ENCODE measurements at regions not wholly inside any gene's neighbourhood (a gene's known extent, or its start where the extent isn't known, plus 50 kb on each side); places are given as distances from the start of the nearest gene placed in this dataset.

- WGBS, 5 donors, result 18 to 46% (median 32%) methylated on average over 2 of the region's 2 CpGs
- no peak for TF ChIP-seq EP300 (IDR thresholded peaks at IDR 0.05)
- no peak for TF ChIP-seq POLR2A (IDR thresholded peaks at IDR 0.05)
- TF ChIP-seq, protein P1, sequence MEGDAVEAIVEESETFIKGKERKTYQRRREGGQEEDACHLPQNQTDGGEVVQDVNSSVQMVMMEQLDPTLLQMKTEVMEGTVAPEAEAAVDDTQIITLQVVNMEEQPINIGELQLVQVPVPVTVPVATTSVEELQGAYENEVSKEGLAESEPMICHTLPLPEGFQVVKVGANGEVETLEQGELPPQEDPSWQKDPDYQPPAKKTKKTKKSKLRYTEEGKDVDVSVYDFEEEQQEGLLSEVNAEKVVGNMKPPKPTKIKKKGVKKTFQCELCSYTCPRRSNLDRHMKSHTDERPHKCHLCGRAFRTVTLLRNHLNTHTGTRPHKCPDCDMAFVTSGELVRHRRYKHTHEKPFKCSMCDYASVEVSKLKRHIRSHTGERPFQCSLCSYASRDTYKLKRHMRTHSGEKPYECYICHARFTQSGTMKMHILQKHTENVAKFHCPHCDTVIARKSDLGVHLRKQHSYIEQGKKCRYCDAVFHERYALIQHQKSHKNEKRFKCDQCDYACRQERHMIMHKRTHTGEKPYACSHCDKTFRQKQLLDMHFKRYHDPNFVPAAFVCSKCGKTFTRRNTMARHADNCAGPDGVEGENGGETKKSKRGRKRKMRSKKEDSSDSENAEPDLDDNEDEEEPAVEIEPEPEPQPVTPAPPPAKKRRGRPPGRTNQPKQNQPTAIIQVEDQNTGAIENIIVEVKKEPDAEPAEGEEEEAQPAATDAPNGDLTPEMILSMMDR (IDR thresholded peaks at IDR 0.05), result no peak
- TF ChIP-seq POLR2AphosphoS5 (IDR thresholded peaks at IDR 0.05), result no peak
These were observed 207.2 kb upstream of the CNKSR2 start for GRCh38 chrX:21167011-21167410.

GRCh38 chrX:21167494-21167893, 206.7 kb upstream of the CNKSR2 start:
- Histone ChIP-seq H3K9me3 (no peaks in the 10 kb centered on the region), H3K4me3 (no peak overlapping the region), H3K27ac (no peak overlapping the region), H3K36me3 (no peaks in the 10 kb centered on the region), H3K27me3 (no peaks in the 10 kb centered on the region), H3K4me1 (no peaks in the 10 kb centered on the region)
- WGBS, 5 donors, result 71 to 83% (median 80%) methylated on average over 1 of the region's 1 CpG
- intact Hi-C loops (cut with DNase I; ENCODE audit: low total_unique reads), result no loop called here
- TF ChIP-seq POLR2A (IDR thresholded peaks at IDR 0.05), result no peak
- DNase-seq, result no peak

More at GRCh38 chrX:21167011-21167410, 207.2 kb upstream of the CNKSR2 start:
- no peaks in the 10 kb centered on the region for H3K36me3 ChIP-seq
- no peak overlapping the region for H3K4me3 ChIP-seq
- H3K9me3 ChIP-seq, result no peaks in the 10 kb centered on the region
- H3K27ac ChIP-seq, result no peak overlapping the region
- no peak for DNase-seq
- H3K27me3 ChIP-seq, result no peaks in the 10 kb centered on the region
- H3K4me1 ChIP-seq, result no peaks in the 10 kb centered on the region
- intact Hi-C loops (cut with DNase I; ENCODE audit: low total_unique reads), result no loop called here

- Histone ChIP-seq H3K36me3 (no peaks in the 10 kb centered on the region), H3K27ac (no peak overlapping the region), H3K4me1 (no peaks in the 10 kb centered on the region), H3K4me3 (no peak overlapping the region), H3K9me3 (no peaks in the 10 kb centered on the region), H3K27me3 (no peaks in the 10 kb centered on the region)
- no peak for DNase-seq
- TF ChIP-seq POLR2AphosphoS5 (IDR thresholded peaks at IDR 0.05) (no peak), EP300 (IDR thresholded peaks at IDR 0.05) (no peak), POLR2A (IDR thresholded peaks at IDR 0.05) (no peak)
- TF ChIP-seq, protein P1 (IDR thresholded peaks at IDR 0.05), result no peak
- intact Hi-C loops (cut with DNase I; ENCODE audit: low total_unique reads), result no loop called here
- 58 to 77% (median 67%) methylated on average over 2 of the region's 2 CpGs for WGBS, 5 donors
These were observed 205.6 kb upstream of the CNKSR2 start for GRCh38 chrX:21168401-21169160.

DNA sequence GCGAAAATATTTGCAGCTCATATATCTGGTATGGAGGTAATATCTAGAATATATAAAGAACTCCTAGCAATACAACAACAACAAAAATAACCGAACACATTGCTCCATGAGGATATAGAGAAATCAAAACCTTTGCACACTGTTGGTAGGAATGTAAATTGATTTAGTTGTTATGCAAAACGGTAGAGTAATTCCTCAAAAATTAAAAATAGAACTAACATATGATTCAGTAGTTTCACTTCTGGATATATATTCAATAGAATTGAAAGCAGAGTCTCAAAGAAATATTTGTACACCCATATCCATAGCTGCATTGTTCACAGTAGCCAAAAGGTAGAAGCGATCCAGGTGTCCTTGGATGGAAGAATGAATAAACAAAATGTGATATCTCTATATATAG, 203.0 kb upstream of the CNKSR2 start:
- TF ChIP-seq, protein P1 (IDR thresholded peaks at IDR 0.05), result no peak
- TF ChIP-seq POLR2AphosphoS5 (IDR thresholded peaks at IDR 0.05), result no peak
- no peak overlapping the region for H3K4me3 ChIP-seq
- no peaks in the 10 kb centered on the region for H3K27me3 ChIP-seq
- no peaks in the 10 kb centered on the region for H3K4me1 ChIP-seq
- 61 to 89% (median 84%) methylated on average over 4 of the region's 4 CpGs for WGBS, 5 donors
- no peak overlapping the region for H3K27ac ChIP-seq
- no peaks in the 10 kb centered on the region for H3K9me3 ChIP-seq
- intact Hi-C loops (cut with DNase I; ENCODE audit: low total_unique reads), result no loop called here
- no peak for DNase-seq
- H3K36me3 ChIP-seq, result no peaks in the 10 kb centered on the region

DNA sequence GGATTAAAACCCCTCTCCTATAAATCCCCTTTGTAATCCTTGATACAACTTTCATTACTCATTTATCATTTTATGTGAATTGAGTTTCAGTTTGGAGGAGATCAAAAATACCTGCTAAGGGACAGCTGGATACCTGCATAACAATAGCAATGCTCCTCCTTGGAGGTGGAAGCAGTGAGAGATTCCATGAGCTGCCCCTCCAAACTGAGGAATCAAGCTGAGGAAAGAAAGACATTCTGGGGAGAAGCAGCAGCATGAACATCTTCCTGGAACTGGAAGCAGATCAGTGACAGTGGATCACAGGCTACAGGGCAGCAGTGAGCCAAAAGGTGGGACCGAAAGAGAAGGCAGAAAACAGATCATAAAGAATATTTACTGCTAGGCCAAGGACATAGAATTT, 199.8 kb upstream of the CNKSR2 start:
- H3K4me1 ChIP-seq, result no peaks in the 10 kb centered on the region
- 41 to 60% (median 46%) methylated on average over 1 of the region's 1 CpG for WGBS, 5 donors
- no peaks in the 10 kb centered on the region for H3K27me3 ChIP-seq
- no peaks in the 10 kb centered on the region for H3K36me3 ChIP-seq
- TF ChIP-seq EP300 (IDR thresholded peaks at IDR 0.05), result no peak
- no peak for TF ChIP-seq POLR2A (IDR thresholded peaks at IDR 0.05)
- TF ChIP-seq, protein P1 (IDR thresholded peaks at IDR 0.05), result no peak
- TF ChIP-seq POLR2AphosphoS5 (IDR thresholded peaks at IDR 0.05), result no peak
- H3K4me3 ChIP-seq, result no peak overlapping the region
- H3K9me3 ChIP-seq, result no peaks in the 10 kb centered on the region
- H3K27ac ChIP-seq, result no peak overlapping the region
- intact Hi-C loops (cut with DNase I; ENCODE audit: low total_unique reads), result no loop called here
- DNase-seq, result no peak
